ENCODE measurements at regions not wholly inside any gene's neighbourhood (a gene's known extent, or its start where the extent isn't known, plus 50 kb on each side); places are given as distances from the start of the nearest gene placed in this dataset.

GRCh38 chrX:39813631-39814277, 284.0 kb downstream of the BCOR start:
- H3K36me3 Mint-ChIP-seq (ENCODE audit: low read depth): no peaks in the 10 kb centered on the region
- no peak overlapping the region for H3K4me3 Mint-ChIP-seq
- Histone ChIP-seq H3K27ac (ENCODE audit: low read depth, low read length) (no peak overlapping the region), H3K9me3 (ENCODE audit: control insufficient read depth, low read length) (no peaks in the 10 kb centered on the region), H3K9ac (ENCODE audit: extremely low read depth, low read length, poor library complexity, severe bottlenecking) (no peak overlapping the region), H3K27me3 (ENCODE audit: control insufficient read depth, insufficient read depth, low read length, poor library complexity, severe bottlenecking) (peaks cover 16% of the 10 kb centered on the region), H3K4me1 (ENCODE audit: control insufficient read depth, insufficient read depth, low read length) (peaks cover 7% of the 10 kb centered on the region), H3K36me3 (ENCODE audit: control insufficient read depth, insufficient read depth, low read length) (no peaks in the 10 kb centered on the region), H3K4me3 (ENCODE audit: low read length) (no peak overlapping the region)
- H3K27me3 Mint-ChIP-seq (ENCODE audit: insufficient read depth): peaks cover 32% of the 10 kb centered on the region
- peaks cover 30% of the 10 kb centered on the region for H3K4me1 Mint-ChIP-seq
- peaks cover 7% of the 10 kb centered on the region for H3K9me3 Mint-ChIP-seq
- WGBS, 2 experiments (ENCODE audit: insufficient coverage in 1 of 2, insufficient read length in 1 of 2): 92 to 93% methylated on average over 5 to 17 of the region's 17 CpGs
- TF ChIP-seq, protein P1, sequence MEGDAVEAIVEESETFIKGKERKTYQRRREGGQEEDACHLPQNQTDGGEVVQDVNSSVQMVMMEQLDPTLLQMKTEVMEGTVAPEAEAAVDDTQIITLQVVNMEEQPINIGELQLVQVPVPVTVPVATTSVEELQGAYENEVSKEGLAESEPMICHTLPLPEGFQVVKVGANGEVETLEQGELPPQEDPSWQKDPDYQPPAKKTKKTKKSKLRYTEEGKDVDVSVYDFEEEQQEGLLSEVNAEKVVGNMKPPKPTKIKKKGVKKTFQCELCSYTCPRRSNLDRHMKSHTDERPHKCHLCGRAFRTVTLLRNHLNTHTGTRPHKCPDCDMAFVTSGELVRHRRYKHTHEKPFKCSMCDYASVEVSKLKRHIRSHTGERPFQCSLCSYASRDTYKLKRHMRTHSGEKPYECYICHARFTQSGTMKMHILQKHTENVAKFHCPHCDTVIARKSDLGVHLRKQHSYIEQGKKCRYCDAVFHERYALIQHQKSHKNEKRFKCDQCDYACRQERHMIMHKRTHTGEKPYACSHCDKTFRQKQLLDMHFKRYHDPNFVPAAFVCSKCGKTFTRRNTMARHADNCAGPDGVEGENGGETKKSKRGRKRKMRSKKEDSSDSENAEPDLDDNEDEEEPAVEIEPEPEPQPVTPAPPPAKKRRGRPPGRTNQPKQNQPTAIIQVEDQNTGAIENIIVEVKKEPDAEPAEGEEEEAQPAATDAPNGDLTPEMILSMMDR (conservative IDR thresholded peaks at IDR 0.05): no peak
- no peak overlapping the region for H3K27ac Mint-ChIP-seq
- DNase-seq: no peak

- WGBS, 2 experiments (ENCODE audit: insufficient coverage in 1 of 2, insufficient read length in 1 of 2): 65% methylated on average over 3 of the region's 4 CpGs; no CpG with 5 or more reads in 1 of the 2 experiments
- Histone ChIP-seq H3K36me3 (ENCODE audit: control insufficient read depth, insufficient read depth, low read length) (no peaks in the 10 kb centered on the region), H3K4me3 (ENCODE audit: low read length) (no peak overlapping the region), H3K27me3 (ENCODE audit: control insufficient read depth, insufficient read depth, low read length, poor library complexity, severe bottlenecking) (peaks cover 23% of the 10 kb centered on the region), H3K27ac (ENCODE audit: low read depth, low read length) (no peak overlapping the region), H3K4me1 (ENCODE audit: control insufficient read depth, insufficient read depth, low read length) (peaks cover 7% of the 10 kb centered on the region), H3K9ac (ENCODE audit: extremely low read depth, low read length, poor library complexity, severe bottlenecking) (no peak overlapping the region), H3K9me3 (ENCODE audit: control insufficient read depth, low read length) (no peaks in the 10 kb centered on the region)
- H3K4me3 Mint-ChIP-seq: no peak overlapping the region
- TF ChIP-seq, protein P1 (conservative IDR thresholded peaks at IDR 0.05): peak; percentile 69
- peaks cover 39% of the 10 kb centered on the region for H3K27me3 Mint-ChIP-seq (ENCODE audit: insufficient read depth)
- peaks cover 7% of the 10 kb centered on the region for H3K9me3 Mint-ChIP-seq
- H3K36me3 Mint-ChIP-seq (ENCODE audit: low read depth): no peaks in the 10 kb centered on the region
- peaks cover 29% of the 10 kb centered on the region for H3K4me1 Mint-ChIP-seq
- H3K27ac Mint-ChIP-seq: no peak overlapping the region
- DNase-seq: no peak
These were observed 283.4 kb downstream of the BCOR start for GRCh38 chrX:39814391-39814790.

DNA sequence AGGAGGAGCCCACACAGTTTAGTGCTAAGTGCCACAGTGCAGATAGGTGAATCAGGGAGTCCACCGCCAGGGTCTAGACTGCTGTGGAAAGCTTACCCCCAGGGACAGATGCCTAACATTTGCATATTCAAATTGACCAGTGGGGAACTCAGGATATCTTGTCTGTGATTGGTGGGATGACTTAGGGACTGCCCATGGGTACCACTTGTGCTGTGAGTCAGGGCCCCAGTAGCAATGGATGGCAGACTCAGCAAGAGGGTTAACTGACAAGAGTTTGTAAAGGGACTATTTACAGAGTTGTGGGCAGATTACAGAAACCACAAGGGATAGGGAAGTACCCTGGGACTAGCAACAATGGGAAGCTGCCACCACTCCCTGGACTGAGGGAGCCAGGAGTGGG, 282.1 kb downstream of the BCOR start:
- Histone ChIP-seq H3K9me3 (ENCODE audit: control insufficient read depth, low read length) (no peaks in the 10 kb centered on the region), H3K4me3 (ENCODE audit: low read length) (no peak overlapping the region), H3K4me1 (ENCODE audit: control insufficient read depth, insufficient read depth, low read length) (peaks cover 7% of the 10 kb centered on the region), H3K27ac (ENCODE audit: low read depth, low read length) (no peak overlapping the region), H3K27me3 (ENCODE audit: control insufficient read depth, insufficient read depth, low read length, poor library complexity, severe bottlenecking) (peaks cover 35% of the 10 kb centered on the region), H3K36me3 (ENCODE audit: control insufficient read depth, insufficient read depth, low read length) (no peaks in the 10 kb centered on the region), H3K9ac (ENCODE audit: extremely low read depth, low read length, poor library complexity, severe bottlenecking) (no peak overlapping the region)
- Mint-ChIP-seq H3K4me1 (peaks cover 36% of the 10 kb centered on the region), H3K36me3 (ENCODE audit: low read depth) (no peaks in the 10 kb centered on the region), H3K4me3 (no peak overlapping the region), H3K27ac (no peak overlapping the region), H3K9me3 (peaks cover 6% of the 10 kb centered on the region), H3K27me3 (ENCODE audit: insufficient read depth) (peaks cover 46% of the 10 kb centered on the region)
- DNase-seq: peak; percentile 71
- TF ChIP-seq, protein P1 (conservative IDR thresholded peaks at IDR 0.05): no peak
- 80% methylated on average over 1 of the region's 1 CpG; no CpG with 5 or more reads in 1 of the 2 experiments for WGBS, 2 experiments (ENCODE audit: insufficient coverage in 1 of 2, insufficient read length in 1 of 2)

Data from endodermal cell (in vitro differentiated cells).